ENCODE measurements at regions not wholly inside any gene's neighbourhood (a gene's known extent, or its start where the extent isn't known, plus 50 kb on each side); places are given as distances from the start of the nearest gene placed in this dataset.
"Not testable (repeated sequence)": the region's sequence is repeated elsewhere in the genome, so short reads cannot be mapped to it uniquely, and the experiment has no call there.

DNA sequence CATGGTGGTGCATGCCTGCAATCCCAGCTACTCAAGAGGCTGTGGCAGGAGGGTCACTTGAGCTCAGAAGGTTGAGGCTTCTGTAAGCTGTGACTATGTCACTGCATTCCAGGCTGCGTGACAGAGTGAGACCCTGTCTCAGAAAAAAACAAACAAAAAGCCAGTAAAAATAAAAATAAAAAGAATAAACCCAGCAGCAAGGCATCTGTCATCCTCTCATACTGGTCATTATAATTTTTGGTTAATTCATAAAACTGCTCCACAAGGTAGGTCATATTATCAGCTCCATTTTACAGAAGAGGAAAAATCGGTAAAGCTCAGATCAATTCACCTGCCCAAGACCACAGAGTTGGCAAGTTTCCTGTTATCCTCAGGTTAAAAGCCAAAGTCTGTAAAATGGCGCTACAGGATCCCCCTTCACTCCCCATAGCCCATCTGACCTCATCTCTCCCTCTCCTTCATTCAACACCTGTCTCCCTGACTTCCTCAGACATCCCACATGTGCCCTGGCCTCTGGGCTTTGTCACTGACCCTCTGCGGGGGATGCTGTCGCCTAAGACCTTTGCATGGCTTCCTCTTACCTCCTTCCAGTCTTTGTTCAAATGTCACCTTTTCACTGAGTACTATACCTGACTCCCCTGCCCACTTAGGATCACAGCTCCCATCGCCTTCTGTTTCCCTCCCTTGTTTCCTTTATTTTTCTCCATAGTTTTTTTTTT, 213.2 kb upstream of the ZNF217 start:
- DNase-seq, result no peak
- in situ Hi-C loops (cut with MboI; ENCODE audit: low pct_unique_long_range_greater_than_20kb, low sequenced_read_pairs), result no loop called here

DNA sequence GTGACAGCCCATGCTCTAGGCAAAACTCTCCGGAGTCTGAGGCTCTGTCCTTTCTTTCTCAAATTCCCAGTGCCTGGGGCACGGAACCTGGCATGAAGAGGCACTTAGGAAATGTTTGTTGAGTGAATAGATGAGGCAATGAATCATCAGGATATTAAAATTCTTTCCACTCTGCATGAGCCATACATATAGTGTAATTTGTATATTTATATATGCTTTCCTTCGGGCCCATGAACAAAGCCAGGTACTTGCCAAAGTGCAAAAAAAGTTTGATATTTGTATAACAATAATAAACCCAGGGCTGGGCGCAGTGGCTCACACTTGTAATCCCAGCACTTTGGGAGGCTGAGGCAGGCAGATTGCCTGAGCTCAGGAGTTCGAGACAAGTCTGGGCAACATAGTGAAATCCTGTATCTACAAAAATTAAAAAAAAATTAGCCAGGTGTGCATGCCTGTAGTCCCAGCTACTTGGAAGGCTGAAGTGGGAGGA, 212.3 kb upstream of the ZNF217 start:
- in situ Hi-C loops (cut with MboI; ENCODE audit: low pct_unique_long_range_greater_than_20kb, low sequenced_read_pairs), result no loop called here
- DNase-seq, result no peak

DNA sequence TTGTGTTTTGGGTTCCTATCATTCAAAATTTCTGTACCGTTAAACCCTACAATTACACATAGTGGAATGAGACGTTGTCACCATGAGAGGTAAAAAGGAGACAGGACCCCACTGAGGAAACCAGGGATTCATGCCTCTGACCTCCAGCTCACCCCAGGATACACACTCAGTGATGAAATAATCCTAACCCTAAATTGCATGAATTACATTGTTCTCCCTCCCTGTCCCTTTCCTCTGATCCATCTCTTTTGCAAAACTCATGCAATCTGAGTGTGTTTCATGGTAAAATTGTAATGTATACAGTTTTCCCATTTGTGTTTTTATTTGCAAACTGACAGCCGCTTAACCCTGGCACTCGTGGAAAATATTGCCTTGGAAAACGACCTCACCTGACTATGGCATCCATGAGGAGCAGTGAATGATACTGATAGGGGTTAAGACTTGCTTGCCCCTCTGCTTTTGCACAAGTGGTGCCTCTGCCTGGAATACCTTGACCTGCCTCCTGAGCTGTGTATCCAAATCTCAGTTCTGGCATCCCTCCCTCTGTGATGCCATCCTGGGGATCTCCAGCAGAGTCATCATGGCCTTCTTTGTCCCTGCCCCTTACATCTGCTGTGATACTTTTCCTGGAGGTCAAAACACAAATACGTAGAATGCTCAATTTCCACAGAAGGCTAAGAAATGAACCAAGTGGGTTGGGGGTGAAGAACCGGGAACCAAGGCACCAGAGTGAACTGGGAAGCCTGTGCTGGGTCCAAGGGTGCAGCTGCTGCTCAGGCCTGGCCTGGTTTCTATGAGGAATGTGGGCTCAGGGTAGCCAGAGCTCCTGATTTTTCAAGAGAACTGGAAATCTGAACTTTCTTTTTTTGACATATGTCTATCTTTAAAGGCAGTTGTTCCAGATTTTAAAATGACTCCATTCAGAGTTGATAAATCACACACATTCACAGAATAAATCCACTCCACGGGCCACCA, 211.6 kb upstream of the ZNF217 start:
- in situ Hi-C loops (cut with MboI; ENCODE audit: low pct_unique_long_range_greater_than_20kb, low sequenced_read_pairs), result no loop called here
- DNase-seq, result no peak

DNA sequence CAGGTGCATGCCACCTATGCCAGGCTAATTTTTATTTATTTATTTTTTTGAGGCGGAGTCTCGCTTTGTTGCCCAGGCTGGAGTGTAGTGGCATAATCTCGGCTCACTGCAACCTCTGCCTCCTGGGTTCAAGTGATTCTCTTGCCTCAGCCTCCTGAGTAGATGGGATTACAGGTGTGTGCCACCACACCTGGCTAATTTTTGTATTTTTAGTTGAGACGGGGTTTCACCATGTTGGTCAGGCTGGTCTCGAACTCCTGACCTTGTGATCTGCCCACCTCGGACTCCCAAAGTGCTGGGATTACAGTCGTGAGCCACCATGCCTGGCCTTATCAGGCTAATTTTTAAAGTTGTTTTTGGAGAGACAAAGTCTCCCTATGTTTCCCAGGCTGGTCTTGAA, 210.7 kb upstream of the ZNF217 start:
- in situ Hi-C loops (cut with MboI; ENCODE audit: low pct_unique_long_range_greater_than_20kb, low sequenced_read_pairs); DNase-seq: not testable (repeated sequence)

DNA sequence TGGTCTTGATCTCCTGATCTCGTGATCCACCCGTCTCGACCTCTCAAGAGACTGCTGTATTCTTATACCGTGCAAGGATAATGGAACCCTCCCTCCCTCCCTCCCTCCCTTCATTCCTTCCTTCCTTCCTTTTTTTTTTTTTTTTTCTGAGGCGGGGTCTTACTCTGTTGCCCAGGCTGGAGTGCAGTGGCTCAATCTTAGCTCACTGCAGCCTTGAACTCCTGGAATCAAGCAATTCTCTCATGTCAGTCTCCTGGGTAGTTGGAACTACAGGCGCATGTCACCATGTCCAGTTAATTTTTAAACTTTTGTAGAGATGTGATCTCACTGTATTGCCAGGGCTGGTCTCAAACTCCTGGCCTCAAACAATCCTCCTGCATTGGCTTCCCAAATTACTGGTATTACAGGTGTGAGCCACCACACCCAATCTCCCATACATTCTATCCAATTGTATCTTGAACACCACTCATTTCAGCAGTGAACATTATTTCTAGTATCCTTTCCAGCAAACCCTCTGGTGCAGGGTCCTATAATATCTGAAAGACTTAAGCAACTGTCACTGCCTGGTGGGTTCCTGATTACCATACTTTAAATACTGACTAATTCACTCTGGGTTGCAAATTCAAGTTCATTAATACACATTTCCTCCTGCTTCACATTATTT, 210.0 kb upstream of the ZNF217 start:
- in situ Hi-C loops (cut with MboI; ENCODE audit: low pct_unique_long_range_greater_than_20kb, low sequenced_read_pairs), result no loop called here
- DNase-seq, result no peak

DNA sequence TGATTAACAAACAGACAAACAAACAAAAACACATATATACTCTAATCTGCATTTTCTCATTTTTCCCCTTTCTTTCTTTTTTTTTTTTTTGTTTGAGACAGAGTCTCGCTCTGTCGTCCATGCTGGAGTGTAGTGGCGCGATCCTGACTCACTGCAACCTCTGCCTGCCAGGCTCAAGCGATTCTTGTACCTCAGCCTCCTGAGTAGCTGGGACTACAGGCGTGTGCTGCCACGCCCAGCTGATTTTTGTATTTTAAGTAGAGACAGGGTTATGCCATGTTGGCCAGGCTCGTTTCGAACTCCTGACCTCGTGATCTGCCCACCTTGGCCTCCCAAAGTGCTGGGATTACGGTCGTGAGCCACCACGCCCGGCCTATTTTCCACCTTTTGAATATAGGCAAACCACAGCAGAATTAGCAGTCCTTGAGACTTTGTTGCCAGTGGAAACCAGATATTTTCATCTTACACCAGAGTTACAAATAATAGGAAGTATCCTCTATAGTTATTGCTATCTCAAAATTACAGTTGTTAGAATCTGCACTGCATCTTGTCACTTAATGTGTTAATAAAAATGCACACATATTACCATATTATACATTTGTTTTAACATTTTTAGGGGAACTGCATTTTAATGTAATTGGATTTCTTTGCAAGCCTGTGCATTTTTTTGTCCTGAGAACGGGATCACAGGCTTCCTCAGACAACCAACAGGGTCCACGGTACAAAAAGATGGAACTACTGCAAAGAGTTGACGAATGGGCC, 208.2 kb upstream of the ZNF217 start:
- DNase-seq, result no peak
- in situ Hi-C loops (cut with MboI; ENCODE audit: low pct_unique_long_range_greater_than_20kb, low sequenced_read_pairs), result no loop called here

DNA sequence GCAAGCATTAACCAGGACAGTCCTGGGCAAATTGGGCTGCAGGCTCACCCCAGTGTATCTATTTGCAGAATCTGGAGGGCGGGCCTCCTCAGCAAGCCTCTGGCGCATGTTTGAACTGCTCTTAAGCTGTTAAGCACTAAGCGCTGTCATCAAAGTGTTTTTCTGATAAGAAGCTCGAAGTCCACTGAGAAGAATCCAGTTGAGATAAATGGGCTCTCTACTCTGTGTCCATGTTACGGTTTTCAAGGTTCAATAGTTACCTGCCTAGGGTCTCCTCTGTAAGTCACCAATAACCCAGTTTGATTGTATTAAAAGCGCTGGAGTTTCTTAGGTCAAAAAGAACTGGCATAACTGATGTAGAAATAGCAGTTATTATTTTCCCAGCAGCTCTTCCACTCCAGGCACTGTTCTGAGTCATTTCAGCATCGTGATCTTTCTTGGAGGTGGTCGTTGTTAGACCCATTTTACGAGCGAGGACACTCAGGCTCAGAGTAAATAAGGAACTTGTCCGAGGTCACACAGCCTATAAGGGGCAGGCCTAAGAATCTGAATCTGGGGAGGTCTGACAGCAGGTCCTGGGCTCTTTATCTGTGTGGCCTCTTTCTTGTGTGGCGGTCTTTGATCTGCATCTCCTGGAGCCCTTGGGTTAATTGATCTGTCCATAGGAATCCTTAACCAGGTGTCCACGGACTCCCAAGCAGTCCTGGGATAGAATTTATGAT, 207.4 kb upstream of the ZNF217 start:
- DNase-seq, result no peak
- in situ Hi-C loops (cut with MboI; ENCODE audit: low pct_unique_long_range_greater_than_20kb, low sequenced_read_pairs), result no loop called here

DNA sequence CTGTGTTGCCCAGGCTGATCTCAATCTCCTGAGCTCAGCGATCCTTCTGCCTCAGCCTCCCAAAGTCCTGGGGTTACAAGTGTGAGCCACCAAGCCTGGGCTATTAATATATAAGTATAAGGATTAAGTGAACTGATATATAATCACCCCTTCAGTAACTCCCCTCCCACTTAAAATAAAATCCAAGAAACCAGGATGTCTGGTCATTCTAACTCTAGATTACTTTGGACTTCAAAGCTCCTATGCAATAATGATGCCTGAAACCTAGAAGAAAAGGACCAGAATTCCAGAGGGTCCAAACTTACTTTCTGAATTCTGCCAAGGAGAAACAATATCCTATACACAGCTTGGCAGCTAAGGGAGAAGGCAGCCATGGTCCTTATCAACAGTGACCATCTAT, 206.8 kb upstream of the ZNF217 start:
- in situ Hi-C loops (cut with MboI; ENCODE audit: low pct_unique_long_range_greater_than_20kb, low sequenced_read_pairs), result no loop called here

DNA sequence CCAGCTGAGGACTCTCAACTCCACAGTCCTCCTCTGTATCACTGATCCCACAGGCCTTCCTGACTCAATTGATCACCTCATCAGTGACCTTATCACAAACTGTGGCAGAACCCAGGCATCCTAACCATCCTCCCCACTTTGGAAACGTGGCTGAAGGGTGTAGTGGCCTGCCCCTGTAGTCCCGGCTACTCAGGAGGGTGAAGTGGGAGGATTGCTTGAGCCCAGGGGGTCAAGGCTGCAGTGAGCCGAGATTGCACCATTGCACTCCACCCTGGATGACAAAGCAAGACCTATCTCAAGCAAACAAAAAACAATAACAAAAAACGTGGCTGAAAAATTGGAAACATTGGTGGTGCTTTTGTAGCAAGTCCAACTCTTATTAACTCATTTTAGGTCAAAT, 203.4 kb upstream of the ZNF217 start:
- DNase-seq, result no peak
- in situ Hi-C loops (cut with MboI; ENCODE audit: low pct_unique_long_range_greater_than_20kb, low sequenced_read_pairs), result no loop called here

More for the DNA sequence above, 206.8 kb upstream of the ZNF217 start:
- DNase-seq, result no peak

DNA sequence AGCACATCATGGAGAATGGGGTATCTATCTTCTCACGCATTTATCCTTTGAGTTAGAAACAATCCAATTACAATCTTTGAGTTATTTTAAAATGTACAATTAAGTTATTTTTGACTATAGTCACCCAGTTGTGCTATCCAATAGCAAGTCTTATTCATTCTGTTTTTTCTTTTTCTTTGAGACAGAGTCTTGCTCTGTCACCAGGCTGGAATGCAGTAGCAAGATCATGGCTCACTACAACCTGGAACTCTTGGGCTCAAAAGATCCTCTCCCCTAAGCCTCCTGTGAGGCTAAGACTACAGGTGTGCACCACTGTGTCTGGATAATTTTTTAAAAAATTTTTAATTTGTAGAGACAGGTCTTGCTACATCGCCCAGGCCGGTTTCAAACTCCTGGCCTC, 201.5 kb upstream of the ZNF217 start:
- no peak for DNase-seq
- in situ Hi-C loops (cut with MboI; ENCODE audit: low pct_unique_long_range_greater_than_20kb, low sequenced_read_pairs), result no loop called here

DNA sequence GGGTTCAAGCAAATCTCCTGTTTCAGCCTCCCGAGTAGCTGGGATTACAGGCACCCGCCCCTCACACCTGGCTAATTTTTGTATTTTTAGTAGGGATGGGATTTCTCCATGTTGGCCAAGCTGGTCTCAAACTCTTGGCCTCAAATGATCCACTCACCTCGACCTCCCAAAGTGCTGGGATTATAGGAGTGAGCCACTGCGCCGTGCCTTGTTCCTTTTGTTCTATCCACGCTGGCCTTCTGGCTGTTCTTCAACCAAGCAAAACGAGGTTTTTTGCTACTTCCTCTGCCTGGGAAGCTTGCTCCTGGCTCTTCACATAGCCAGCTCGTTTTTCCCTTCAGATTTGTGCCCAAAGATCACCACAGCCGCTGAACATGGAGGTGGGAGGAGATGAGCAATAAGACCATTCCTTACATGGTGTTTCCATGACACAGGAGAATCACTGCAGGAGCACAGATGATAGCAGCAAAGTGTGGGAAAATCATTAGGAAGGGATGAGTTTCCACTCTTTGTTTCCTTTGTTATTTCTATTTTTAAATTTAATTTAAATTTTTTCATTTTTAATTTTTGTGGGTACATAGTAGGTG, 201.0 kb upstream of the ZNF217 start:
- in situ Hi-C loops (cut with MboI; ENCODE audit: low pct_unique_long_range_greater_than_20kb, low sequenced_read_pairs), result no loop called here
- no peak for DNase-seq

DNA sequence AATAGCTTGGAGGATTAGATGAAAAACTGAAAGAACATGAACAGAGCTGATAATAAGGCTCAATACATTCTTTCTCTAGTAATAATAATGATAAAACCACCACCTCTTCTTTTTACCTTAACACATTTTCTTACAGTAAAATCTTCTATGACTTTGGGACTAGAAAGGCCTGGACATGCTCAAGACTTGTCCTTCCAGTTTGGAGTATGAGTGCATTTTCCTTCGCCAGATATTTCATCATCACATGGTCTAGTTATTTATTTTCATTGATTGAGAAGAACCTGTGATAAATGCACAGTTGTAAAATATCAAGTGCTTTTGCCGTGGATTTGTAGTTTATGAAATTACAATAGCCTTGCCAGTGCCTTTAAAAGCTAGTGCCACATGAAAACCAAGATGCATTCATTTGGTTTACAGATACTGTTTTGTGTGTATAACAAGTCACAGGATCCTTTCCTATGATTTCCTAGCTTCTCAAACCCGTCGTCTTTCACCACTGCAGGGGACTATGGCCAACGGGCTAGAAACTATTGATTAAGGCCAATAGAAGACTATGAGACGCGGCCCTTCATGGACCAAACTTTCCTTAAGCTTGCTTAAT, 200.2 kb upstream of the ZNF217 start:
- no peak for DNase-seq
- in situ Hi-C loops (cut with MboI; ENCODE audit: low pct_unique_long_range_greater_than_20kb, low sequenced_read_pairs), result no loop called here

DNA sequence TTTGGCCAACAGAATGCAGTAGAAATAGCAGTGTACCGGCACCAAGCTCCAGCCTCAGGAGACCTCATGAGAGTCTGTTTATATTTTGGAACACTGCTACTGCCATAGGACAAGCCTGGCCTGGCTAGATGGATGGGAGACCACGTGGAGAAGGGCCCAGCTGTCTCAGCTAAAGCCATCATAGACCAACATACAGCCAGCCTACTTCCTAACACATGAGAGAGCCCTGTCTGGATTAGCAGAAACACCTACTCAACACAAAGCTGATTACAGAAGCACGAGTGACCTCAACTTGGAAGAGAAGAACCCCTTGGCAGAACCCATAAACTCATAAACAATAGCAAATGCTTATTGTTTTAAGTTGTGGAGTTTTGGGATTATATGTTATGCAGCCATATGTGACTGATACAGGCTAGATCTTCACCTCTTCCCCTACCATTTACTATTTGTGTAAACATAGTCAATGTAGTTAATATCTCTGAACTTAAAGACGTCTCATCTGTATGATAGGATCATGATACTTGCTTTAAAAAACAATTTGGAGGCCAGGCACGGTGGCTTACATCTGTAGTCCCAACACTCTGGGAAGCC, 199.4 kb upstream of the ZNF217 start:
- in situ Hi-C loops (cut with MboI; ENCODE audit: low pct_unique_long_range_greater_than_20kb, low sequenced_read_pairs), result no loop called here
- DNase-seq, result no peak

DNA sequence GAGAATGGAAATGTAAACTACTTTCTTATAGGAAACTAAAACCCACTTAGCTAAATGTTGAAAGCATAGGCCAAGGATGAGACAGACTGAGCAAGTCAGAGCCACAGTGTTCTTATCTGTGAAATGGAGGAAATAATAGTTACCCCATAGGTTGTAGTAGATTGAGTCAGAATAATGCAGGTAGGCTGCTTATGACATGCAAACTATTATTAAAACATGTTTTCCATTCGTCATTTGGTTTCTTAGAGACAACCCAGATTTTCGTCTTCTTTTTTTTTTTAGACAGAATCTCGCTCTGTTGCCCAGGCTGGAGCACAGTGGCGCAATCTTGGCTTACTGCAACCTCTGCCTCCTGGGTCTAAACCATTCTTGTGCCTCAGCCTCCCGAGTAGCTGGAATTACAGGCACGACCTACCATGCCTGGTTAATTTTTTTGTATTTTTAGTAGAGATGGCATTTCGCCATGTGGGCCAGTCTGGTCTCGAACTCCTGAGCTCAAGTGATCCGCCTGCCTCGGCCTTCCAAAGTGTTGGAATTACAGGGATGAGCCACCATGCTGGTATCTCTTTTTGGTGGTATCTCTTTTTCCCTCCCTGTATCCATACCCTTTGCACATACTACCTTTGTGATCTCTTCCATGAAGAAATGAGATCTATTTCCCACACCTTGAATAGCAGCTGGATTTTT, 196.5 kb upstream of the ZNF217 start:
- no peak for DNase-seq
- in situ Hi-C loops (cut with MboI; ENCODE audit: low pct_unique_long_range_greater_than_20kb, low sequenced_read_pairs), result no loop called here

DNA sequence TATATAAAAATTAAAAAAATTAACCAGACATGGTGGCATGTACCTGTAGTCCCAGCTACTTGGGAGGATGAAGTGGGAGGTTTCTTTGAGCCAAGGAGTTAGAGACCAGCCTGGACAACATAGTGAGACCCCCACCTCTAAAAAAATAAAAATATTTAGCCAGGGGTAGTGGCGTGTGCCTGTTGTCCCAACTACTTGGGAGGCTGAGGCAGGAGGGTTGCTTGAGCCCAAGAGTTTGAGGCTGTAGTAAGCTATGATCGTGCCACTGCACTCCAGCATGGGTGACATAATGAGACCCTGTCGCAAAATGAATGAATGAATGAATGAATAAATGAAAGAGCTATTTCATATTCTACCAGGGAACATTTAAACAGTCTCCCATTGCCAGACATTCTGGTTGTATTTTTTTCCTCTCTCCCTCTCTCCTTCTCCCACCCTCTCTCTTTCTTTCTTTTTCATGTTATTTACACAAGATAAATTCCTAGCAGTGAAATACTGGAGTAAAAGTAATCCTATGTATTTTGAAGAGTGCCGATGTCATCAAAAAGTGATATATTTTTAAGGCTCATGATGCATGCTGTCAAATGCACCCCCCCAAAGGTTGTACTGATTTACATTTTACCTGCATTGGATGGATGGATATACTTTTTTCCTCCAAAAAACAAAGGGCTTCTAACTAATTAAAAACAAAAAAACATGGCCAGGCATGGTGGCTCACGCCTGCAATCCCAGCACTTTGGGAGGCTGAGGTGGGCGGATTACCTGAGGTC, 194.8 kb upstream of the ZNF217 start:
- no peak for DNase-seq
- in situ Hi-C loops (cut with MboI; ENCODE audit: low pct_unique_long_range_greater_than_20kb, low sequenced_read_pairs), result no loop called here

DNA sequence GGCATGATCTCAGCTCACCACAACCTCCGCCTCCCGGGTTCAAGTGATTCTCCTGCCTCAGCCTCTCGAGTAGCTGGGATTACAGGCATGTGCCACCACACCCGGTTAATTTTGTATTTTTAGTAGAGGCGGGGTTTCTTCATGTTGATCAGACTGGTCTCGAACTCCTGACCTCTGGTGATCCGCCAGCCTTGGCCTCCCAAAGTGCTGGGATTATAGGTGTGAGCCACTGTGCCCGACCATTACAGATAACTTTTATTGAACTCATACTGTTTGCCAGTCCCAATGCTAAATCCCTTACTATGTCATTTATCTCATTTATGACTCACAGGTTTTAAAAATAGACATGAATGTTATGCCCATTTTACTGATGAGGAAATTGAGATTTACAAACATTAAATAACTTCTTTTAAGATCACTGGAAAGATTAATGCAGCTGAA, 193.9 kb upstream of the ZNF217 start:
- DNase-seq; in situ Hi-C loops (cut with MboI; ENCODE audit: low pct_unique_long_range_greater_than_20kb, low sequenced_read_pairs): not testable (repeated sequence)
